H1 (cell line): ENCODE measurements at regions not wholly inside any gene's neighbourhood (a gene's known extent, or its start where the extent isn't known, plus 50 kb on each side); places are given as distances from the start of the nearest gene placed in this dataset.

Experiments
- CTCF ChIA-PET: fragments of 300-600 bp; sonication (Branson Sonifier 250); formaldehyde crosslinking; loops from one replicate; lab custom pipeline; 2021; ENCODE audit not compliant: partially characterized antibody; lab: Charles Lee
- POLR2A ChIA-PET: fragments of 300-600 bp; sonication (Branson Sonifier 250); formaldehyde crosslinking; loops from one replicate; lab custom pipeline; 2021; ENCODE audit warnings: inconsistent platforms; ENCODE audit not compliant: partially characterized antibody; lab: Charles Lee
- DNase-seq, 2 experiments: peaks; one replicate each; pipeline versions ENCODE4 v3.0.0 to v3.0.0-alpha.2; 2010 to 2022; ENCODE audit warnings: low spot score in 2 of 2, low read depth in 1 of 2, mixed read lengths in 1 of 2
- FAIRE-seq: peaks from 2 replicates; lab custom pipeline; 2011; peaks lifted over from hg19 to GRCh38; lab: Jason Lieb, UNC
- H2AFZ ChIP-seq: 2 replicates; pipeline ENCODE4 v1.8.1; 2012; ENCODE audit warnings: low read length, inconsistent platforms
- H2AK5ac ChIP-seq: 2 replicates; pipeline ENCODE4 v1.6.1; 2013; ENCODE audit warnings: low read depth, low read length
- H2BK120ac ChIP-seq: replicated peaks from 2 replicates; pipeline ENCODE3; 2013; ENCODE audit warnings: low read depth, low read length, inconsistent platforms
- H2BK12ac ChIP-seq: 2 replicates; pipeline ENCODE4 v1.6.1; 2013; ENCODE audit warnings: low read depth, low read length
- H2BK15ac ChIP-seq: 2 replicates; pipeline ENCODE4 v1.6.1; 2013; ENCODE audit warnings: low read length
- H2BK20ac ChIP-seq: 2 replicates; pipeline ENCODE4 v1.6.1; 2013; ENCODE audit warnings: low read length
- H2BK5ac ChIP-seq: 2 replicates; pipeline ENCODE4 v1.6.1; 2013; ENCODE audit warnings: low read depth, low read length
- H3K14ac ChIP-seq: 2 replicates; pipeline ENCODE4 v1.6.1; 2013; ENCODE audit warnings: inconsistent platforms; ENCODE audit not compliant: insufficient read length
- H3K18ac ChIP-seq: 2 replicates; pipeline ENCODE4 v1.6.1; 2013; ENCODE audit warnings: low read length; ENCODE audit errors: extremely low read depth
- H3K23ac ChIP-seq: 2 replicates; pipeline ENCODE4 v1.6.1; 2013; ENCODE audit warnings: inconsistent platforms; ENCODE audit not compliant: insufficient read length
- H3K23me2 ChIP-seq: 2 replicates; pipeline ENCODE4 v1.6.1; 2013; ENCODE audit warnings: low read depth, low read length
- H3K27ac ChIP-seq: 2 replicates; pipeline ENCODE4 v1.6.1; 2011; ENCODE audit warnings: low read depth, low read length, inconsistent platforms
- H3K27me3 ChIP-seq, 4 experiments: replicated peaks in 1 of 4; 1 replicate in 1 of 4; 2 replicates in 3 of 4; pipeline versions ENCODE4 v1.6.1 to v1.8.1; 2011 to 2013; ENCODE audit warnings: low read length in 3 of 4, mild to moderate bottlenecking in 3 of 4, inconsistent platforms in 2 of 4, mixed read lengths in 2 of 4, moderate library complexity in 1 of 4; ENCODE audit not compliant: control insufficient read depth in 3 of 4, insufficient read depth in 3 of 4; ENCODE audit errors: extremely low read depth in 1 of 4
- H3K36me3 ChIP-seq, 4 experiments: 2 replicates each; pipeline versions ENCODE4 v1.6.1 to v1.8.1; 2011 to 2013; ENCODE audit warnings: mild to moderate bottlenecking in 4 of 4, low read length in 3 of 4, moderate library complexity in 2 of 4, control low read depth in 1 of 4, inconsistent platforms in 1 of 4; ENCODE audit not compliant: insufficient read depth in 4 of 4, control insufficient read depth in 2 of 4
- H3K4ac ChIP-seq: replicated peaks from 2 replicates; pipeline ENCODE3; 2013; ENCODE audit warnings: low read length, low read depth, mixed read lengths, inconsistent platforms; ENCODE audit not compliant: insufficient read length
- H3K4me1 ChIP-seq, 4 experiments: replicated peaks in 1 of 4; 1 replicate in 1 of 4; 2 replicates in 3 of 4; pipeline versions ENCODE4 v1.6.1 to v1.8.1; 2011 to 2013; ENCODE audit warnings: low read length in 3 of 4, inconsistent platforms in 2 of 4, mixed read lengths in 1 of 4; ENCODE audit not compliant: insufficient read depth in 4 of 4, control insufficient read depth in 3 of 4
- H3K4me2 ChIP-seq, 2 experiments: 2 replicates each; pipeline versions ENCODE4 v1.6.1 to v1.8.1; 2011 to 2013; ENCODE audit warnings: low read depth in 2 of 2, low read length in 2 of 2, control low read depth in 1 of 2, inconsistent platforms in 1 of 2, mild to moderate bottlenecking in 1 of 2; ENCODE audit not compliant: insufficient read depth in 1 of 2
- H3K4me3 ChIP-seq, 4 experiments: fragments of 200-600, 300-600 bp in 1 of 4; sonication (generic), shearing (Covaris generic), sonication (Bioruptor Twin) in 1 of 4; 2 replicates each; pipeline versions ENCODE4 v1.5.1 to v1.8.1; 2011 to 2016; ENCODE audit warnings: low read length in 4 of 4, low read depth in 3 of 4, control low read depth in 2 of 4, inconsistent platforms in 2 of 4, mild to moderate bottlenecking in 2 of 4, mixed read lengths in 1 of 4, moderate library complexity in 1 of 4; ENCODE audit not compliant: insufficient read depth in 2 of 4; ENCODE audit errors: extremely low read depth in 1 of 4
- H3K56ac ChIP-seq: replicated peaks from 2 replicates; pipeline ENCODE3; 2013; ENCODE audit warnings: low read depth, mild to moderate bottlenecking, mixed read lengths, low read length, inconsistent platforms; ENCODE audit not compliant: insufficient read length
- H3K79me1 ChIP-seq: 2 replicates; pipeline ENCODE4 v1.6.1; 2013; ENCODE audit warnings: low read depth, low read length, control low read depth
- H3K79me2 ChIP-seq, 2 experiments: 2 replicates each; pipeline versions ENCODE4 v1.6.1 to v1.8.1; 2012 to 2013; ENCODE audit warnings: low read length in 2 of 2, mild to moderate bottlenecking in 2 of 2, inconsistent platforms in 1 of 2; ENCODE audit not compliant: insufficient read depth in 2 of 2, control insufficient read depth in 1 of 2
- H3K9ac ChIP-seq, 4 experiments: replicated peaks in 1 of 4; 1 replicate in 1 of 4; 2 replicates in 3 of 4; pipeline versions ENCODE4 v1.6.1 to v1.8.1; 2011 to 2013; ENCODE audit warnings: low read depth in 3 of 4, low read length in 3 of 4, control low read depth in 2 of 4, mild to moderate bottlenecking in 2 of 4, moderate library complexity in 2 of 4, inconsistent platforms in 1 of 4; ENCODE audit errors: extremely low read depth in 1 of 4
- H3K9me3 ChIP-seq, 2 experiments: 2 replicates each; pipeline versions ENCODE4 v1.6.1 to v1.8.1; 2012 to 2013; ENCODE audit warnings: mild to moderate bottlenecking in 2 of 2, moderate library complexity in 2 of 2, control low read depth in 1 of 2, inconsistent platforms in 1 of 2, low read depth in 1 of 2, low read length in 1 of 2, mixed read lengths in 1 of 2; ENCODE audit not compliant: insufficient read depth in 2 of 2
- H4K20me1 ChIP-seq, 2 experiments: replicated peaks in 1 of 2; 2 replicates each; pipeline versions ENCODE3 to v1.8.1; 2011 to 2013; ENCODE audit warnings: inconsistent platforms in 2 of 2, low read length in 2 of 2, mild to moderate bottlenecking in 1 of 2; ENCODE audit not compliant: insufficient read depth in 2 of 2, control insufficient read depth in 1 of 2
- H4K5ac ChIP-seq: 2 replicates; pipeline ENCODE4 v1.6.1; 2013; ENCODE audit warnings: low read length, low read depth, mixed read lengths, inconsistent platforms; ENCODE audit not compliant: insufficient read length
- H4K8ac ChIP-seq: 2 replicates; pipeline ENCODE4 v1.8.0; 2013; ENCODE audit warnings: mild to moderate bottlenecking, moderate library complexity, low read length, inconsistent platforms; ENCODE audit not compliant: insufficient read depth; ENCODE audit errors: extremely low read depth
- H4K91ac ChIP-seq: replicated peaks from 2 replicates; pipeline ENCODE3; 2013; ENCODE audit warnings: low read length, mixed read lengths, inconsistent platforms; ENCODE audit not compliant: insufficient read length
- HDAC6 ChIP-seq: IDR thresholded peaks from one replicate; pipeline ENCODE4 v1.7.1; 2012; ENCODE audit warnings: low read depth, mild to moderate bottlenecking, inconsistent platforms, low read length, moderate library complexity
- JUND ChIP-seq: IDR thresholded peaks from 2 replicates; pipeline ENCODE4 v1.6.1; 2011; ENCODE audit warnings: mild to moderate bottlenecking, improper control_type of control experiment, low read length
- POU5F1 ChIP-seq: IDR thresholded peaks from 2 replicates; pipeline ENCODE4 v1.6.1; 2011; ENCODE audit warnings: low read depth, mild to moderate bottlenecking, low read length, moderate library complexity
- WGBS, 2 experiments: shearing (Covaris generic) in 1 of 2; methylation state at CpG; one replicate each; pipeline versions ENCODE4 v1.1.6 to v1.1.7; 2013 to 2015; ENCODE audit warnings: low lambda C conversion rate in 2 of 2, mixed read lengths in 2 of 2, inconsistent platforms in 1 of 2, low coverage in 1 of 2, missing lambda C conversion rate in 1 of 2; ENCODE audit not compliant: insufficient replicate concordance in 2 of 2, insufficient coverage in 1 of 2, insufficient read length in 1 of 2; ENCODE audit errors: extremely low coverage in 1 of 2, missing lambda C conversion rate in 1 of 2; 5-methylcytosine and 5-hydroxymethylcytosine counted together

- Histone ChIP-seq H3K56ac (no peak overlapping the region), H3K79me2 (no peaks in the 10 kb centered on the region), H2BK5ac (no peak overlapping the region), H2AFZ (peak overlapping the region; percentile 83), H3K18ac (no peak overlapping the region), H2BK20ac (no peak overlapping the region), H3K27ac (no peak overlapping the region), H3K14ac (no peak overlapping the region), H3K27me3 (no peaks in the 10 kb centered on the region), H4K5ac (no peak overlapping the region), H3K4me1 (peaks cover 0 to 6% (median 0%) of the 10 kb centered on the region in 4 experiments; a peak in 2 of 7 replicates), H3K23me2 (no peaks in the 10 kb centered on the region), H3K4ac (no peak overlapping the region), H3K4me3 (no peak overlapping the region), H3K36me3 (no peaks in the 10 kb centered on the region), H4K91ac (no peak overlapping the region), H2AK5ac (no peak overlapping the region), H4K8ac (no peak overlapping the region), H4K20me1 (no peaks in the 10 kb centered on the region), H3K23ac (no peak overlapping the region), H3K4me2 (no peak overlapping the region), H2BK12ac (no peak overlapping the region), H2BK120ac (no peak overlapping the region), H3K9ac (no peak overlapping the region), H3K79me1 (no peaks in the 10 kb centered on the region), H3K9me3 (no peaks in the 10 kb centered on the region), H2BK15ac (no peak overlapping the region)
- TF ChIP-seq JUND (peak; percentile 54), POU5F1 (no peak), HDAC6 (no peak)
- FAIRE-seq (no peak), DNase-seq (no peak)
- POLR2A ChIA-PET: no interaction called here
- CTCF ChIA-PET: interaction anchor here (1.3 kb wide), 1 partner anchor 156 kb away, joined by 3 read pairs; no protein-coding TSS in a partner anchor
- 66% methylated on average over 5 of the region's 5 CpGs; no CpG with 5 or more reads in 1 of the 2 experiments for WGBS, 2 experiments
These were observed 134.9 kb upstream of the LEF1 start for GRCh38 chr4:108303488-108304177.
